ENCODE measurements at regions not wholly inside any gene's neighbourhood (a gene's known extent, or its start where the extent isn't known, plus 50 kb on each side); places are given as distances from the start of the nearest gene placed in this dataset.

GRCh38 chr7:41252957-41253356 is 449.9 kb downstream of the INHBA start:
- no peak overlapping the region for H3K4me3 Mint-ChIP-seq
- POLR2A ChIA-PET: no interaction called here
- no peaks in the 10 kb centered on the region for H3K4me1 Mint-ChIP-seq (ENCODE audit: low read depth)
- H3K9me3 Mint-ChIP-seq: peaks cover 12% of the 10 kb centered on the region
- H3K36me3 Mint-ChIP-seq (ENCODE audit: low read depth): no peaks in the 10 kb centered on the region
- Histone ChIP-seq H3K4me1 (ENCODE audit: insufficient read depth, low read length) (no peaks in the 10 kb centered on the region), H3K27me3 (ENCODE audit: control insufficient read depth in 1 of 2, insufficient read depth in 2 of 2, low read length in 2 of 2) (no peaks in the 10 kb centered on the region), H3K36me3 (ENCODE audit: insufficient read depth, low read length) (no peaks in the 10 kb centered on the region), H3K4me3 (ENCODE audit: low read length) (no peak overlapping the region), H3K27ac (ENCODE audit: low read depth in 1 of 2, low read length in 2 of 2) (no peak overlapping the region), H3K9me3 (ENCODE audit: control insufficient read depth in 1 of 2, insufficient read depth in 1 of 2, low read length in 2 of 2) (peaks cover 0 to 8% of the 10 kb centered on the region in 2 experiments)
- intact Hi-C loops (cut with DNase I, micrococcal nuclease): no loop called here
- CTCF ChIA-PET: no interaction called here
- no peak overlapping the region for H3K27ac Mint-ChIP-seq
- DNase-seq: no peak
- no peaks in the 10 kb centered on the region for H3K27me3 Mint-ChIP-seq
- no peak for ATAC-seq (ENCODE audit: poor library complexity)
- TF ChIP-seq CTCF (IDR thresholded peaks at IDR 0.05): no peak

GRCh38 chr7:41252551-41252950 is 450.3 kb downstream of the INHBA start:
- Histone ChIP-seq H3K4me1 (ENCODE audit: insufficient read depth, low read length) (no peaks in the 10 kb centered on the region), H3K9me3 (ENCODE audit: control insufficient read depth in 1 of 2, insufficient read depth in 1 of 2, low read length in 2 of 2) (peaks cover 0 to 8% of the 10 kb centered on the region in 2 experiments), H3K27me3 (ENCODE audit: control insufficient read depth in 1 of 2, insufficient read depth in 2 of 2, low read length in 2 of 2) (no peaks in the 10 kb centered on the region), H3K27ac (ENCODE audit: low read depth in 1 of 2, low read length in 2 of 2) (no peak overlapping the region), H3K36me3 (ENCODE audit: insufficient read depth, low read length) (no peaks in the 10 kb centered on the region), H3K4me3 (ENCODE audit: low read length) (no peak overlapping the region)
- Mint-ChIP-seq H3K4me1 (ENCODE audit: low read depth) (no peaks in the 10 kb centered on the region), H3K9me3 (peaks cover 12% of the 10 kb centered on the region), H3K27me3 (no peaks in the 10 kb centered on the region), H3K4me3 (no peak overlapping the region), H3K36me3 (ENCODE audit: low read depth) (no peaks in the 10 kb centered on the region), H3K27ac (no peak overlapping the region)
- intact Hi-C loops (cut with DNase I, micrococcal nuclease): no loop called here
- CTCF ChIA-PET: no interaction called here
- ATAC-seq (ENCODE audit: poor library complexity): no peak
- DNase-seq: no peak
- POLR2A ChIA-PET: no interaction called here
- TF ChIP-seq CTCF (IDR thresholded peaks at IDR 0.05): no peak

- H3K36me3 Mint-ChIP-seq (ENCODE audit: low read depth): no peaks in the 10 kb centered on the region
- H3K4me3 ChIP-seq (ENCODE audit: low read length): no peak overlapping the region
- no peak for TF ChIP-seq CTCF (IDR thresholded peaks at IDR 0.05)
- ATAC-seq (ENCODE audit: poor library complexity): no peak
- no peaks in the 10 kb centered on the region for H3K4me1 ChIP-seq (ENCODE audit: insufficient read depth, low read length)
- H3K4me1 Mint-ChIP-seq (ENCODE audit: low read depth): no peaks in the 10 kb centered on the region
- no peak for DNase-seq
- CTCF ChIA-PET: no interaction called here
- H3K27me3 ChIP-seq (ENCODE audit: control insufficient read depth in 1 of 2, insufficient read depth in 2 of 2, low read length in 2 of 2): no peaks in the 10 kb centered on the region
- H3K9me3 ChIP-seq (ENCODE audit: control insufficient read depth in 1 of 2, insufficient read depth in 1 of 2, low read length in 2 of 2): peaks cover 0 to 8% of the 10 kb centered on the region in 2 experiments
- no peaks in the 10 kb centered on the region for H3K36me3 ChIP-seq (ENCODE audit: insufficient read depth, low read length)
- intact Hi-C loops (cut with DNase I, micrococcal nuclease): no loop called here
- POLR2A ChIA-PET: no interaction called here
- H3K27ac ChIP-seq (ENCODE audit: low read depth in 1 of 2, low read length in 2 of 2): no peak overlapping the region
- H3K4me3 Mint-ChIP-seq: no peak overlapping the region
- H3K27ac Mint-ChIP-seq: no peak overlapping the region
- peaks cover 10% of the 10 kb centered on the region for H3K9me3 Mint-ChIP-seq
- no peaks in the 10 kb centered on the region for H3K27me3 Mint-ChIP-seq
Measured at GRCh38 chr7:41247143-41247865, 455.6 kb downstream of the INHBA start.
